ENCODE measurements at regions not wholly inside any gene's neighbourhood (a gene's known extent, or its start where the extent isn't known, plus 50 kb on each side); places are given as distances from the start of the nearest gene placed in this dataset.

- no peak for DNase-seq
These were observed 68.7 kb upstream of the RNF7 start for GRCh38 chr3:141669434-141669833.

- DNase-seq = no peak
These were observed 60.4 kb upstream of the RNF7 start for GRCh38 chr3:141677701-141678100.

GRCh38 chr3:141680620-141681389, 57.3 kb upstream of the RNF7 start:
- DNase-seq = peak; percentile 74

GRCh38 chr3:141681390-141681780, 56.7 kb upstream of the RNF7 start:
- DNase-seq = no peak

- DNase-seq = no peak
These were observed 56.1 kb upstream of the RNF7 start for GRCh38 chr3:141682007-141682406.

- no peak for DNase-seq
These were observed 55.2 kb upstream of the RNF7 start for GRCh38 chr3:141682921-141683320.

- DNase-seq = no peak
These were observed 53.3 kb upstream of the RNF7 start for GRCh38 chr3:141684758-141685157.

GRCh38 chr3:141686466-141687291, 51.4 kb upstream of the RNF7 start:
- DNase-seq = peak; percentile 18

Measured in fibroblast of skin of right quadriceps (primary cell).